ENCODE measurements at regions not wholly inside any gene's neighbourhood (a gene's known extent, or its start where the extent isn't known, plus 50 kb on each side); places are given as distances from the start of the nearest gene placed in this dataset.
A peak's percentile ranks its signal among the peaks of the same experiment; 100 is the strongest.

- peaks cover 0 to 1% (median 0%) of the 10 kb centered on the region in 3 donors for H3K27me3 Mint-ChIP-seq
These were observed 652.6 kb downstream of the BCL11A start for GRCh38 chr2:59900728-59901452.

GRCh38 chr2:59899692-59900091 is 653.8 kb downstream of the BCL11A start:
- no peaks in the 10 kb centered on the region for H3K9me3 Mint-ChIP-seq
- no peak for DNase-seq
- H3K4me1 Mint-ChIP-seq: peaks cover 0 to 5% (median 3%) of the 10 kb centered on the region in 3 donors
- H3K27me3 Mint-ChIP-seq: no peaks in the 10 kb centered on the region
- no peak overlapping the region for H3K4me3 Mint-ChIP-seq
- no peak for ATAC-seq (ENCODE audit: low read depth in 2 of 2)
- H3K36me3 Mint-ChIP-seq: no peaks in the 10 kb centered on the region
- H3K27ac Mint-ChIP-seq: no peak overlapping the region

More at GRCh38 chr2:59900728-59901452, 652.6 kb downstream of the BCL11A start:
- DNase-seq (no peak), ATAC-seq (ENCODE audit: low read depth in 2 of 2) (no peak)
- no peaks in the 10 kb centered on the region for H3K9me3 Mint-ChIP-seq
- H3K4me3 Mint-ChIP-seq: no peak overlapping the region
- peak overlapping the region in 1 of 6 donors; percentile 39 for H3K27ac Mint-ChIP-seq
- H3K36me3 Mint-ChIP-seq: no peaks in the 10 kb centered on the region
- peaks cover 0 to 5% (median 3%) of the 10 kb centered on the region in 3 donors for H3K4me1 Mint-ChIP-seq

GRCh38 chr2:59896499-59897245 is 656.8 kb downstream of the BCL11A start:
- ATAC-seq (ENCODE audit: low read depth in 2 of 2): no peak
- Mint-ChIP-seq H3K27me3 (no peaks in the 10 kb centered on the region), H3K36me3 (no peaks in the 10 kb centered on the region), H3K4me1 (peaks cover 0 to 5% (median 3%) of the 10 kb centered on the region in 3 donors), H3K9me3 (no peaks in the 10 kb centered on the region), H3K27ac (no peak overlapping the region), H3K4me3 (no peak overlapping the region)
- DNase-seq: no peak

GRCh38 chr2:59893612-59894011 is 659.8 kb downstream of the BCL11A start:
- DNase-seq (no peak), ATAC-seq (ENCODE audit: low read depth in 2 of 2) (no peak)
- H3K36me3 Mint-ChIP-seq: no peaks in the 10 kb centered on the region
- H3K4me1 Mint-ChIP-seq: peaks cover under 1 to 7% (median 5%) of the 10 kb centered on the region in 3 donors
- H3K4me3 Mint-ChIP-seq: no peak overlapping the region
- H3K27me3 Mint-ChIP-seq: no peaks in the 10 kb centered on the region
- no peaks in the 10 kb centered on the region for H3K9me3 Mint-ChIP-seq
- H3K27ac Mint-ChIP-seq: no peak overlapping the region

- no peaks in the 10 kb centered on the region for H3K36me3 Mint-ChIP-seq
- ATAC-seq (ENCODE audit: low read depth in 2 of 2) (no peak), DNase-seq (no peak)
- no peak overlapping the region for H3K4me3 Mint-ChIP-seq
- H3K27ac Mint-ChIP-seq: no peak overlapping the region
- H3K27me3 Mint-ChIP-seq: no peaks in the 10 kb centered on the region
- H3K9me3 Mint-ChIP-seq: no peaks in the 10 kb centered on the region
- H3K4me1 Mint-ChIP-seq: peaks cover 11 to 15% (median 14%) of the 10 kb centered on the region in 3 donors
These were observed 661.1 kb downstream of the BCL11A start for GRCh38 chr2:59892398-59892797.

GRCh38 chr2:59889305-59889704 is 664.1 kb downstream of the BCL11A start:
- no peak for DNase-seq
- Mint-ChIP-seq H3K27me3 (no peaks in the 10 kb centered on the region), H3K27ac (no peak overlapping the region), H3K4me3 (no peak overlapping the region), H3K36me3 (no peaks in the 10 kb centered on the region), H3K9me3 (no peaks in the 10 kb centered on the region), H3K4me1 (peaks cover 22 to 44% (median 36%) of the 10 kb centered on the region in 3 donors)
- ATAC-seq (ENCODE audit: low read depth in 2 of 2): no peak

GRCh38 chr2:59888706-59889105 is 664.7 kb downstream of the BCL11A start:
- Mint-ChIP-seq H3K4me1 (peaks cover 22 to 50% (median 42%) of the 10 kb centered on the region in 3 donors), H3K36me3 (no peaks in the 10 kb centered on the region), H3K27me3 (no peaks in the 10 kb centered on the region), H3K9me3 (no peaks in the 10 kb centered on the region), H3K4me3 (peak overlapping the region in 1 of 8 donors; percentile 7), H3K27ac (peak overlapping the region in 2 of 6 donors; percentile 3 to 60)
- ATAC-seq (ENCODE audit: low read depth in 2 of 2): no peak
- DNase-seq: no peak

GRCh38 chr2:59888015-59888414 is 665.4 kb downstream of the BCL11A start:
- Mint-ChIP-seq H3K27me3 (no peaks in the 10 kb centered on the region), H3K27ac (peak overlapping the region; percentile 3 to 97 (median 78)), H3K4me3 (peak overlapping the region in 7 of 8 donors; percentile 3 to 77 (median 45)), H3K9me3 (no peaks in the 10 kb centered on the region), H3K36me3 (no peaks in the 10 kb centered on the region), H3K4me1 (peaks cover 22 to 50% (median 43%) of the 10 kb centered on the region in 3 donors)
- DNase-seq (peak; percentile 62), ATAC-seq (ENCODE audit: low read depth in 2 of 2) (peak; percentile 98)

- H3K9me3 Mint-ChIP-seq: no peaks in the 10 kb centered on the region
- ATAC-seq (ENCODE audit: low read depth in 2 of 2) (no peak), DNase-seq (no peak)
- peak overlapping the region; percentile 3 to 97 (median 78) for H3K27ac Mint-ChIP-seq
- peaks cover 22 to 50% (median 43%) of the 10 kb centered on the region in 3 donors for H3K4me1 Mint-ChIP-seq
- no peaks in the 10 kb centered on the region for H3K27me3 Mint-ChIP-seq
- peak overlapping the region in 7 of 8 donors; percentile 31 to 82 (median 67) for H3K4me3 Mint-ChIP-seq
- no peaks in the 10 kb centered on the region for H3K36me3 Mint-ChIP-seq
These were observed 666.1 kb downstream of the BCL11A start for GRCh38 chr2:59887366-59887765.

GRCh38 chr2:59886759-59887158 is 666.7 kb downstream of the BCL11A start:
- H3K27me3 Mint-ChIP-seq: no peaks in the 10 kb centered on the region
- ATAC-seq (ENCODE audit: low read depth in 2 of 2): no peak
- no peaks in the 10 kb centered on the region for H3K36me3 Mint-ChIP-seq
- peak overlapping the region in 4 of 8 donors; percentile 18 to 61 (median 51) for H3K4me3 Mint-ChIP-seq
- peak overlapping the region; percentile 53 to 88 (median 58) for H3K27ac Mint-ChIP-seq
- H3K9me3 Mint-ChIP-seq: no peaks in the 10 kb centered on the region
- peaks cover 22 to 50% (median 43%) of the 10 kb centered on the region in 3 donors for H3K4me1 Mint-ChIP-seq
- no peak for DNase-seq

- Mint-ChIP-seq H3K36me3 (no peaks in the 10 kb centered on the region), H3K4me3 (peak overlapping the region in 6 of 8 donors; percentile 25 to 79 (median 58)), H3K9me3 (no peaks in the 10 kb centered on the region), H3K27me3 (no peaks in the 10 kb centered on the region), H3K4me1 (peaks cover 22 to 50% (median 43%) of the 10 kb centered on the region in 3 donors), H3K27ac (peak overlapping the region; percentile 50 to 91 (median 82))
- ATAC-seq (ENCODE audit: low read depth in 2 of 2): peak in 1 of 2 donors; percentile 13
- DNase-seq: peak; percentile 16
These were observed 667.9 kb downstream of the BCL11A start for GRCh38 chr2:59885541-59885940.

GRCh38 chr2:59884166-59884565 is 669.3 kb downstream of the BCL11A start:
- Mint-ChIP-seq H3K36me3 (no peaks in the 10 kb centered on the region), H3K27ac (peak overlapping the region in 2 of 6 donors; percentile 4 to 46)

GRCh38 chr2:59882822-59883221 is 670.6 kb downstream of the BCL11A start:
- ATAC-seq (ENCODE audit: low read depth in 2 of 2) (no peak), DNase-seq (no peak)
- H3K4me1 Mint-ChIP-seq: peaks cover 18 to 40% (median 34%) of the 10 kb centered on the region in 3 donors
- H3K9me3 Mint-ChIP-seq: no peaks in the 10 kb centered on the region
- H3K4me3 Mint-ChIP-seq: no peak overlapping the region
- H3K27me3 Mint-ChIP-seq: peaks cover 0 to 2% (median 0%) of the 10 kb centered on the region in 3 donors
- H3K27ac Mint-ChIP-seq: peak overlapping the region in 1 of 6 donors; percentile 53
- no peaks in the 10 kb centered on the region for H3K36me3 Mint-ChIP-seq

More at GRCh38 chr2:59884166-59884565, 669.3 kb downstream of the BCL11A start:
- Mint-ChIP-seq H3K27me3 (no peaks in the 10 kb centered on the region), H3K9me3 (no peaks in the 10 kb centered on the region), H3K4me3 (peak overlapping the region in 1 of 8 donors; percentile 13), H3K4me1 (peaks cover 26 to 50% (median 43%) of the 10 kb centered on the region in 3 donors)
- ATAC-seq (ENCODE audit: low read depth in 2 of 2): no peak
- no peak for DNase-seq

Measured in naive B cell (primary cell).